Stimulated activated CD4-positive, alpha-beta T cell treated with anti-CD3 and anti-CD28 coated beads, Interleukin-4, amount 100 ng/mL, for 4 hours (primary cell): ENCODE measurements at regions not wholly inside any gene's neighbourhood (a gene's known extent, or its start where the extent isn't known, plus 50 kb on each side); places are given as distances from the start of the nearest gene placed in this dataset.

Experiments used
- DNase-seq, 2 experiments: peaks; one replicate each; pipeline ENCODE4 v3.0.0-alpha.2; 2020

DNA sequence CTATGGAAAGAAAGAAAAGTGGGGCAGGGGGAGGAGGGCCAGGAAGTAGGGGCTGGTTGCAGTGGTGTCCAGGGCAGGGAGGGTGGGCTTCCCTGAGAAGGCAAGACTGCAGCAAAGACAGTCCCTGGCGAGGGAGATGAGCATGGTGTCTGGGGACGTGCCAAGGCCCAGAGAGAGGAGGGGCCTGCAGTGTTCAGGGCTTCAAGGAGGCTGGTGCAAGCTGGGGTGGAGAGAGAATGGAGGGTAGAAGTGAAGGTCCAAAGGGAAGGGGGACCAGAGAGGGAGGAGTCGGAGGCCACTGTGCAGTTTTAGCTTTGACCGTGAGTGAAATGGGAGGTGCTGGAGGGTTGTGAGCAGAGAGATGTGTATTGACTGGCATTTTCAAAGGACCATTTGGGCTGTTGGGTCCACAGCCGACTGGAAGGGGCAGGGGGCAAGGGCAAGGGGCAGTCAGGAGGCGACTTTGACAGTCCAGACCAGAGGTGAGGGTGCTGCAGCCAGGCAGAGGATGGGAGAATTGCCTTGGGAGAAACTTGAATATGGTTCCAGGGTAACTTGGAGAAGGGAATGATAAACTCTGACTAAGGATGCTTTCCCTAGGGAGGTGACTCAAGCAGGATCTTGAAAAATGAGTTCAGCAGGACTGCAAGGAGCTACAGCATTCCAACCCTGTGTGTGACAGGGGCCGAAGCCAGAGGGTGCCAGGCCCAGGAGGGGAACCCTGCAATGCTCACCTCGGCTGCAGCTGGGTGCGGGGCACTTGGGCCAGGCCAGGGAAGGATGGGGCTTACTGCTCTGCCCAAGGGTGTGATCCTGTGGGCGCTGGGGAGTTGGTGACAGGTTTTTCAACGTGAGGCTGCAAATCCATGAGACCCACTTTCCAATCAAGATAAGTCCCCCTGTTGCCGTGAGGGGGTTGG, 177.1 kb upstream of the HAAO start:
- DNase-seq: no peak

DNA sequence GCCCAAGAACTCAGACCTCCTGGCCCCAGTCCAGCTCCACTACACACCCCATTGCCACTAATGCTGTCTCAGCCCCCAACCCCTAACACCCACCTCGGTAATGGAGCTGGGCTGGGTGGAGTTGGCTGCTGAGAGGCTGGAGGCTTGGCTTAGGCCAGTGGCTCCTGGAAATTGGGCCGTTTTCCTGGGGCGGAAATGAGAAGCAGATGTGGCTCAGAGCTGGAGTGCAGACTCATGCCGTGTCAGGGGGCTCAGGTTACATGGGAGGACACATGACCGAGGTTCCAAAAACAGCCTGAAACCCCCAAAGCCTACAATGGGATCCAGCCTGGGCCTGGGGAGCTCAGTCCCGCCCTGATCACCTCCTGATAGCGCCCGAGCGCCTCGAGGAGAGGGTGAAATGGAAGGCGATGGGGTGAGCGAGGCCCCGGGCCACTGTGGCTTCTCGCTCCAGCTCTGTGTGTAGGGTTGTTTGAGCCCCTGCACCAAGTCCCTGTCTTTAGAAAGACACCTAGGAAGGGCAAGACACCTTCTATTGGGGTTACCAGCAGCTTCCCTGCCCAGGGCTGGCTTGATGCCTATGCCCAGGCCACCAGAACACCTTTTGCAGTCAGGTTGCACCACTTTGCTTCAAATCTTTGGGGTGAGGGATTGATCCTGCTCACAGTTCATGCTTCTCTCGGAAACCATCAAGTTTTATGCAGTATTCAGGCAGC, 175.7 kb upstream of the HAAO start:
- DNase-seq: no peak

DNA sequence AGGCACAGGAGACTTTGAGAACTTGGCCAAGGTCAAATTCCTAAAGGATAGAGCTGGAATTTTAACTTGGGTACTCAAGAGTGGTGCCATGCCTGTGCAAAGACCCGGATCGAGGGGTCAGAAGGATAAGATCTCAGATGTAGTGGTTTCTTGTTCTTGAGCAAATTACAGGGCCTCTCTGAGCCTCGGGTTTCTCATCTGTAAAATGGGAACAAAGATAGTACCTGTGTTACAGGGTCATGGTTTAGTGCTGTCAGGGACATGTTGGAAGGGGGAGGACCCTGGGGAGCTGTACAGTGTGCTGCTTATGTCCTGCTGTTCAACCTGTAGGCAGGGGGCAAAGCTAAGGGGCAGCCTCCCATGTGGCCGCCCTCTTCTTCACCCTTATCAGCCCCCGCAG, 173.5 kb upstream of the HAAO start:
- DNase-seq: no peak

DNA sequence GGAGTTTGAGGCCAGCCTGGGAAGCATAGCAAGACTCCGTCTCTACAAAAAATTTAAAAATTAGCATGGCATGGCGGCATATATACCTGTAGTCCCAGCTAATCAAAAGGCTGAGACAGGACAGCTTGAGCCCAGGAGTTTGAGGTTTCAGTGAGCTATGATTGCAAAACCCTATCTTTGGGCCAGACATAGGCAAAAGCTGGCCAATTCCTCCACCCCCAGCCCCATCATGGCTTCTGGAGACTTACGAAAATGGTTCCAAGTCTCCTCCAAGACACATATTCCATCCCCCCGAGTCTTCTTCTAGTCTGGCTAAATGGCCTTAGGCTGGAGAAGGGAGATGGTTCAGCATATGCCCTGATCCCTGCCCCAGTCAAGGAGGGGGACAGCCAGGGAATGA, 172.8 kb upstream of the HAAO start:
- no peak for DNase-seq

DNA sequence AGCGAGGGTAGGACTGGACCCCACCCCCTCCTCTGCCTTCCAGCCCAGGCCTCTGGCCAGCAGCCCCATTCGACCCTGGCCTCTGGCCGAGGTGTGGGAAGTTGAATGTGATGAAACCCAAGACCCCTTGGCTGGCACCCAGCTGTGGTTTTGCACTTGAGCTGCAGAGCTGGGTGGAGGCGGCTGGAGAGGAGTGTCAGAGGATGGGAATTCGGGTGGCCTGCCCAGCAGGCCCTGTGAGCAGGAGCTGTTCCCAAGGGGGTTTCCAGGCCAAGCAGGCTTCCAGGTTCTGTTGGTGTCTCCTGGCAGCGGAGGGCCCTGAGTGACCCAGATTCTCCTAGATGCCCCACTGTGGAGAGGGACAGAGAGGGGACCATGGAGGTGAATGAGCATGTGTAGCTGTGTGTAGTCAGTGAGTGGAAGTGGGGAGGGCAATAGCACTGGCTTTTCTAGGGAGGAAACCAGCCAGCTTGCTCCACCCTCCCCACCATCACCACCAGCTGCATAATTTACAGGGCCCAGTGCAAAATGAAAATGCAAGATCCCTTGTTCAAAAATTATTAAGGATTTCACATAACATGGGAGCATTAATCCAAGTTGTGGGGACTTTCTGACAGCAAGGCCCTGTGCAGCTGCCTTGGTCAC, 172.2 kb upstream of the HAAO start:
- no peak for DNase-seq

DNA sequence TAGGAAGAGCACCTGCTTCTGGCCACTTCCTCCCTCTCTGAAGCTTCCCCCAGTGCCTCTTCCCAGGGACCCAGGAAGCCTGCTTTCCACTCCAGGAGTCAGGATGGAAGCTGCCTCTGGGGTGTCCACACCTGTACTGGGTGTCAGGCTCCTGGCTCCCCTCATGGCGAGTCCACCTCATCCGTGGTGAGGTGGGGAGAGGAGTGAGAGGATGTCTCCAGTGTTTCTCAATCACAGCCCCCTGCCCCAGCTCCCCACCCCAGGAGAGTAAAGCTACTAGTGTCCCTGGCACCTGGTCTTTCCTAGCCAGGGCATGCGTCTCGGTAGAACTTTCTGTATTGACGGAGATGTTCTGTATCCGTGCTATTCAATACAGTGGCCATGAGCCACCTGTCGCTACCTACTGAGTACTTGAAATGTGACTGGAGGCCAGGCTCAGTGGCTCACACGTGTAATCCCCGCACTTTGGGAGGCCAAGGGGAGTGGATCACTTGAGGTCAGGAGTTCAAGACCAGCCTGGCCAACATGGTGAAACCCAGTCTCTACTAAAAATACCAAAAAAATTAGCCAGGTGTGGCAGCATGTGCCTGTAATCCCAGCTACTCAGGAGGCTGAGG, 171.2 kb upstream of the HAAO start:
- no peak for DNase-seq

DNA sequence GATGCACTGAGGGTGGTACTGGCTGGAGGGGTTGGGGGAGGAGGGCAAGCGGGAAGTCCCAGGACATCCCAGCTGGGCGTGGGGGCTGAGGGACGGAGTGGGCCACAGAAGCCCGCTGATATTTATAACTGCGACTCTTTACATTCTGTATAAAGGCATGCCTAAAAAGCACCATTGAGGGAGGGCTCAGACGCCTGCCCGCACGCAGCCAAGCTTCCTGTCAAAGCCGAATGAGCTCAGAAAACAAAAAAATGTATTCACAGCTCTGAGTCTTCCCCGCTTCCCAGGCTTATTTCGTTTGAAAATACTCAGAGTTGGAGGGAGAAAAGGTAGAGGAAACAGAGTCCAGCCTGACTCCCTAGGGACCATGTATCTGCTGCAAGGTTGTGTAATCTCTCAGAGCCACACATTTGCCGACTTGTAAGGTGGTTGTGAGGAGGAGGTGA, 170.1 kb upstream of the HAAO start:
- no peak for DNase-seq

DNA sequence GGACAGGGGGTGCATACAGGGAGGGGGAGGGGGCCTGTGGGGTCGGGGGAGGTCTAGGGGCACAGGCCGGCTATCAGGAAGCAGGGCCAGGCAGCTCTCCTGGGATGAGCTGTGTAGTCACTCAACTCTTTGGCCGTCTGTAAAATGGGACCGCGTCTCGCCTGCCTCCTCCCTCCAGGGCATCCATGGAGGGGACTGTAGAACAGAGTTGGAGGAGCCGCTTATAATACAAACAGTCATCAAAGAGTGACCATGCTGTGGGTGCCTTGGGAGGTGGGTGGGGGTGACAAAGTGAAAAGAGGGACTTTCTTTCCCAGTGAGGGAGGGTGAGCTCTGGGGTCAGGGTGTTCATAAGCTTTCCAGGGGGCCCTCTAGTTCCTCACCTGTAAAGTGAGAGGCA, 169.6 kb upstream of the HAAO start:
- no peak for DNase-seq

DNA sequence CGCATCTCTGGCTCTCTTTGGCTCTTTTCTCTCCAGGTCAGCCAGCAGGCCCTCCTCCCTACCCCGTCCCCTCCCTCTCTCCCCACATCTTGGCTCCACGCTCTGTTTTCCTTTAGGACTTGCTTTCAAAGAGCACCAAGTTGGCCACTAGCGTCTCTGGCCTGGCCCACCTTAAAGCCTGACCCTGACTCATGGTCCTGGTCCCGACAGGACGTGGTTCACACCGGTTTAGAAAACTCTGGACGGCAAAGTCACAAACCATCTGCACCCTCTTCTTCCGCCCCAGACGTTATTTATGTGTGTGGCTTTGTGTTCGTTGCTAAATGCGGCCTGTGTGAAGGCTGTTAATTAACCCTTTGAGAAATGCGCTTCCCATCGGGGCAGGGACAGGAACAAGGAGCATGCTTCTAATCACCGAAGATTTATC, 169.0 kb upstream of the HAAO start:
- no peak for DNase-seq

DNA sequence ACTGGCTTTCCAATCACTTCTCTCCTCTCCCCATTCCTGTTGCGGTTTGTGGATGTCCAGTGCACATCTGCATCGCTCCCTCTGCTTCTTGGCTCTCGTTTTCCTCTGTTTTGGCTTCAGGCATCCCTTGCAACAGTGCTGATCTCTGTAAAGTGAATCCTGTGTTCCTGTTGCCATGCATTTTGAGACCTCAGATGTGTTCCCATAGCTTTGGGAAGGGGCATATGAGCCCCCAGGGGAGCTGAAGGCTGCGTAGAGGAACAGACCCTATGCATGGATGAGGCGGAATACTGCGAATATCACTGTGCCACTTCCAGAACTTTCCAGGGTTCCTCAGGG, 168.4 kb upstream of the HAAO start:
- no peak for DNase-seq

DNA sequence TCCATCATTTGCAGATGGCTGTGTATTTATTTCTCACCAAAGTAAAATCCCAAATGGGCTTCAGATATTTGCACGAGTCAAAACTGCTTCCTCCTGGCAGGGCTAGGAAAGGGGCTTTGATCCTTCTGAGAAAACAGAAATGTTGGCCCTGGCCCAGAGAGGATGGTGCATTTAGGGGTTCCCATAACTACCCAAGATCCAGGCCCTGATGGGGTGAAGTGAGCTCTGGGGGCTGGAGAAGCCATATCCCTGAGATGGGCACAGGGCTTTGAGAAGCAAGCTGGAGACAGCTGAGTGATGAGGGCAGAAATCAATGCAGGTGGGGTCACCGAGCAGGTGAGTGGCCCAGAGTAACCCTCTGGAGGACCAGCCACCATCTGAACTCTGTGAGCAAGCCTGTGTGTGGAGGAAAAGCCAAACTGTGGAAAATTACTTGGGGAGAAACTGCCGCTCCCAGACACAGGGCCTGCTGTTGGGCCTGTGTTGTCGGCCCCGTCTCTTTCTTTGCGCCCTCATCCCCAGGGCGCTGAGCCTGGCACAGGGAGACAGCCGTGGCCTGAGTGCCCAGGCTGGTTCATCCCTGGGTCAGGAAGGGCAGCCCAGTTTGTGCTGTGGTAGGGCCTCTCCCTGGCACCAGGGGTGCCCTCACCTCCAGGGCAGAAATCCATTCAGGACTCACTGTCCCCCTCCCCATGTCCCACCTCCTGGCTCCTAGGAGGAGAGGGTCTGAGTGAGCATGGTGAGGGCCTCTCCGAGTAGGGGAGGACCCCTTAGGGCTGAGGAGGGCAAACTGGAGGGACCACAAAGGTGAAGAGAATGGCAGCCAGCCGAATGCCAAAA, 167.8 kb upstream of the HAAO start:
- no peak for DNase-seq

DNA sequence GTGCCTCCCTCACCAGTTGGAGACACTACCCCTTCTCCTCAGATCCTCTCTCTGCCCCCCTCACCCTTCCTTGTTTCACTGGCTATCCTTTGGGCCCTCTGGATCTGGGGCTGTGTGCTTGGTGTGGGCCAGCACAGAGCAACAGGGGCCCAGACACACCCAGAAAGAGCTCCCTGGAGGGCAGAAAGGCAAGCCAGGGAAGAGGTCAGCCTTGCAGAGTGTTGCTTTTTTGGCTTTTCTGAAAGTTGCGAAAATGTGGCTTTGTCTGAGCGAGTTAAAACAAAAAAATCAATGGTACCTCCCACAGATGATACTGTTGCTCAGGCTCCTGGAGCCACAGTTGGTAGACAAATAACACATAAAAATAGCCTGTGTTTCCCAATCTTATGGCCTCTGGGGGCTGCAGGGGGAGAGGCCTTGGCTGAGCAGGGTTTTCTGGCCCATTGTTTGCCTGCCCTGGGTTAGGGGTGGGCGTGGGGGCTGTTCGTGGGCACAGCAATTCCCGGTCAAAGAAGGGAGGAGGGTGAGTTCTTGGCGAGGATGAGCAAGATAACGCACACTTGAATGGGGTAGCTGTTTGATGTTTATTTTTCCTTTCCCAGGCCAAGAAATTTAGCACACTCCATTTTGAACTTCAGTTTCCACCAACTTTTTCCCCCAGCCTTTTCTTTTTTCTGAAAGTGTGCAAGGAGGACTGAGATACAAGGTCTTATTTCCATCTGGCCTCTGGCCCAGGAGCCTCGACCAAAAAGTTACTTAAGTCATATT, 167.0 kb upstream of the HAAO start:
- no peak for DNase-seq

DNA sequence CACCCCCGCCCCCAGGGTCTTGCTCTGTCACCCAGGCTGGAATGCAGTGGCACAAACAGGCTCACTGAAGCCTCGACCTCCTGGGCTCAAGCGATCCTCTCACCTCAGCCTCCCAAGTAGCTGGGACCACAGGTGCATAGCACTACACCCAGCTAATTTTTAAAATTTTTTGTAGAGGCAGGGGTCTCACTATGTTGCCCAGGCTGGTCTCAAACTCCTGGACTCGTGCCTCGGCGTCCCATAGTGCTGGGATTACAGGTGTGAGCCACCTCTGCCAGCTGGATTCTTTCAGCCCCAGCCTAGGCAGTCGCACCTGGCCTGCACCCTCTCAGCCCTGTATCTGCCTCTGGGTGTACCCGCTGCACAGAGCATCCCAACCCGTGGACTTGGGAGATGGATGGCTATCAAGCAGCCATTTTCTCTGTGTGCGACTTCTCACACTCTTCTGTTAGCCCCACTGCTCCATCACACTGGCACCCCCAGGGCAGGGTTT, 166.4 kb upstream of the HAAO start:
- no peak for DNase-seq

DNA sequence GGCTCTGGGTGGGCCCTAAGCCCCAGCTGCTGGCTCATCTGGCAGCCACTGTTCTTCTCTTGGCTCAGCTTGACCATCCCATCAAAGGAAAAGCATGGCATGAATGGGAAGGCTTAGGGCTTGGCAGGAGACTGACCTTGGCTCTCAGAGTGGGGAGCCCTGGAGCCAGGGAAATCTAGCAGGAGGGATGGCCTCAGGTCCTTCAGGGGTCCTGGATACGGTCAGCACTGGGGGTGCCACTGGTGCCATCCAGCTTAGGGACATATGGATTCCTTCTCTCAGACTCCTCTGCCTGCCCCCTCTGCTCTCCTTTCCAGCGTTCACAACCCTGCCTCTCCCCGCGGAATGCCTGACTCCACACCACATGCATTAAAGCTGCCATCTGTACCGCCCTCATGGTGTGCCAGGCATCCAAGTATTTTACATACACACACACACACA, 165.5 kb upstream of the HAAO start:
- no peak for DNase-seq

DNA sequence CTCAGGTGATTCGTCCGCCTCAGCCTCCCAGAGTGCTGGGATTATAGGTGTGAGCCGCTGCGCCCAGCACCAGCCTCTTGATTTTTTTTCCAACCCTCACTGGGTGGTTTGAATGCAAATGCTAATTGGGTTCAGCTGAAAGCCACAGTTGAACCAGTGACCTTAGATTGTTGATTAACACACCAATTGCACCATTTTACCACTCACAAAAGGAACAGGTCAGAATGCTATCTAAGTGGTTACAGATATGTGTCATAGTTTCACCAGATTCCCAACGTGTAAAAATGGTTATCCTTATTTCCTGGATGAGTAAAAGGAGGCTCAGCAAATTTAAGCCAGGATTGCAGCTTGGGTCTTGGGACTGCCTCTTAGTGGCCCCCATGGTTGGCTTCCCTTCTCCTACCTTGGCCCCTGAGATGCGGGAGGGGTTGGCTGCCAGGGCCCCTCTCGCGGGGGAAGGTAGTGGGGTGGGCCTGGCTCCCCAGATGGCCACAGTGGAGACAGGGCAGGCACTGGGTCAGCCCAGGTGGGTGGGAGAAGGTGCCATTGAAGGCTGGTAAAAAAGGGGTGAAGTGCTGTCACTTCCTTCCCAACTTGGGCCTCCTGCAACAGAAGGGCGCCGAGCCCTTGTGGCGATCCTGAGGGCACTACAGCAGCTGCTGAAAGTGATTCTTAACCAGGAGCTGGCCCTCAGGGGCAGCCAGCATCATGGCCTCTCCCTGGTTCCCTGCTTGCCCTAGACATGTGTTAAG, 164.9 kb upstream of the HAAO start:
- DNase-seq: no peak

DNA sequence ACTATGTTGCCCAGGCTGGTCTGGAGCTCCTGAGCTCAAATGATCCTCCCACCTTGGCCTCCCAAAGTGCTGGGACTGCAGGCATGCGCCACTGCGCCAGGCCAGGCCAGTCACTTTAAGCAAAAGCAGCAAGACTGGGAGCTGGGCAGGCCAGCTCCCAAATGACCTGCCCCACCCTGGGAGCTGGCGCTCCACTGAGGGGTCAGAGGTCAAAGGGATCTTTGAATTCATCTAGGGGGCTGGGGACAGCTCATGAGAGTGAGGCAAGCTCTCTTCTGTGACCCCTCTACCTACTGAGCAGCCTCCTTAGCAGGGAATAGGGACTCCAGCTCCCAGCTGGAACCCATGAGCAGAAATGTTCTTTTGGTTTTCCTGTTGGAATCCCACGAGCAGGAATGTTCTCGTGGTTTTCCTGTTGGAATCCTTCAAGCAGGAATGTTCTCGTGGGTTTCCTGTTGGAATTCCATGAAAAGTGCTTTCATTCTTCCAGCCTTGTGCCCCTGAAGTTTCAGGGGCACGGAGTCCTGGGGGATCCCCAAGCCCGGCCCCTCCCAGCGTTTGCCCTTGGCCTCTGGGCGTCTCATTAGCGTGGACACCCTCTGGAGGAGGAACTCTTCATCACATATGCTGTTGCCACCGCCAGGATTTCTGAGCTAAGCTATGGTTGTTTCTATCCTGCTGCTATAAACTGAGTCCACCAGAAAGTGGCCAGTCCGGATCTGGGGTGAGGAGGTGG, 162.0 kb upstream of the HAAO start:
- DNase-seq: no peak

DNA sequence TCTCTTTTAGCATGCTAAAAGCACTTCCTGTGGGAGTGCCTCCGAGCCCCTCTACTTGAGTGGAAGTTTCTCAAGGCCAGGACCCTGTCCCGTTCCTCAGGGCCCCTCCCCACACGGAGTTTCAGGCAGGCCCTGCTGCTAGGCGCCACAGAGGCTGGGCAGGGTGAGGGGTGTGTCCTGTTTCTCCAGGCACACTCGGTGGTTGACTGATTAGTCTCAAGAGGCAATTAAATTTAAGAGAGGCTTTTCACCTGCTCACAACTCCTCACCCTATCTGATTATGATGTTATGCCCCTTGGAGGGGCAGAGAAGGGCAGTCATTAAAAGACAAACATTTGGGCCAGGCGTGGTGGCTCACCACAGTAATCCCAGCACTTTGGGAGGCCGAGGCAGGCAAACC, 160.8 kb upstream of the HAAO start:
- no peak for DNase-seq

DNA sequence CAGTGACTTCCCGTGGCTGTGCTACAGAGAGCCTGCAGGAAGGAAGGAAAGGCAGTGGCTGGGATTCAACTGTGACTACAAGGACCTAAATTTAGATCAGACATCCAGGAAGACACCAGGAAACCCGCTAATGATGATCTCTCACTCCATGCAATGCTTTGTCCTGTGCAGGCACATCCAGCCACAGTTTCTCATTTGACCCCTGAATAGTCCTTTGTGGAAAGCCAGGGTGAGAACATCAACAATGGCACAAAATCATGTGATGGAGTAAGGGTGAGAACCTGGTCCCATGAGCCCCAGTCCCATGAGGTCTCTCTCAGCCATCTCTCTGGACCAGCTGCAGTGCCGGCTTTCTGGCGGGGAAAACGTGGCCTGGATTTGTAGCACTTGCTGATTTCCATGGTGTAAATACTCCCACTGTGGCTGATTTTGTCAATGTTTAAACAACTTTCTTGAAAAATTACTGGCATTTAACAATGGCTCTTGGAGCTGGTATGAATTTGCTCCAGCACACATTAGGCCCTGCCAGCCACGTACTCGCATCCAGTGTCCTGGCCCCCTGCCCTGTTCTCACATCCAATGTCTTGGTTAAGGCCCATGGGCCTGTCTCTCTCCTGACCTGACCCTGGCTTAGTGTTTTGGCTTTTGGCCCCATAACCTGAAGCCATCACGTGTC, 159.0 kb upstream of the HAAO start:
- no peak for DNase-seq

DNA sequence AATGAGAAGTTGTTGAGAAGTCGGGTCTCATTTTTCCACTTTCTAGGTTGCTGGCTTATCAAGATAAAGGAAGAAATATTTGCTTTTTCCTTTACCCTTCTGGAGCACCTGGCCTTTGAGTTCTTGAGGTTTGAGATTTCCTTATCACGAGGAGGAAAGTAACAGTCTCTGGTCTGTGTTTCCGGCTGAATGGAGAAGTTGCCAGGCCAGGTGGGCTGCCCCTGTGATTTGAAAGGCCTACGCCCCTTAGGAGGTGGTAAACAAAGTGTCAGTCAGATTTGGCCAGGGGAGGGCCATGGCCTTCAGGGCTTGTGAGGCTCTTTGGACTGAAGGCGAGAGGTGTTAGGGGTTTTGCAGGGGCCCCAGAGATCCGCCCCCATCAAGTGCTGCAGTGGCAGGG, 156.7 kb upstream of the HAAO start:
- DNase-seq: no peak
